ENCODE measurements at regions not wholly inside any gene's neighbourhood (a gene's known extent, or its start where the extent isn't known, plus 50 kb on each side); places are given as distances from the start of the nearest gene placed in this dataset.

DNA sequence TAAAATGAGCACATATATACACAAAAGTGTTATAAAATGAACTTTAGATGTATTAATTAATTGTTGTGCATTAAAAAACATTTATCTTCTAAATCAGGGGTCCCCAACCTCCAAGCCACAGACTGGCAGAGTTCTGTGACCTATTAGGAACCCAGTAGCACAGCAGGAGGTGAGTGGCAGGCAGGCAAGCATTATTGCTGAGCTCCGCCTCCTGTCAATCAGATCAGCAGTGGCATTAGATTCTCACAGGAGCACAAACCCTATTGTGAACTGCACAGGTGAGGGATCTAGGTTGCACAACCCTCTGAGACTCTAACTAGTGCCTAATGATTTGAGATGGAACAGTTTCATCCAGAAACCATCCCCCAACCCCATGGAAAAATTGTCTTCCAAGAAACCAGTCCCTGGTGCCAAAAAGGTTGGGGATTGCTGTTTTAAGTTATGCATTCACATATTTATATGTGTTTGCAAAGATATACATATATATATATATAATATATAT, 583.7 kb downstream of the KCNJ2 start:
- TF ChIP-seq, protein P1, sequence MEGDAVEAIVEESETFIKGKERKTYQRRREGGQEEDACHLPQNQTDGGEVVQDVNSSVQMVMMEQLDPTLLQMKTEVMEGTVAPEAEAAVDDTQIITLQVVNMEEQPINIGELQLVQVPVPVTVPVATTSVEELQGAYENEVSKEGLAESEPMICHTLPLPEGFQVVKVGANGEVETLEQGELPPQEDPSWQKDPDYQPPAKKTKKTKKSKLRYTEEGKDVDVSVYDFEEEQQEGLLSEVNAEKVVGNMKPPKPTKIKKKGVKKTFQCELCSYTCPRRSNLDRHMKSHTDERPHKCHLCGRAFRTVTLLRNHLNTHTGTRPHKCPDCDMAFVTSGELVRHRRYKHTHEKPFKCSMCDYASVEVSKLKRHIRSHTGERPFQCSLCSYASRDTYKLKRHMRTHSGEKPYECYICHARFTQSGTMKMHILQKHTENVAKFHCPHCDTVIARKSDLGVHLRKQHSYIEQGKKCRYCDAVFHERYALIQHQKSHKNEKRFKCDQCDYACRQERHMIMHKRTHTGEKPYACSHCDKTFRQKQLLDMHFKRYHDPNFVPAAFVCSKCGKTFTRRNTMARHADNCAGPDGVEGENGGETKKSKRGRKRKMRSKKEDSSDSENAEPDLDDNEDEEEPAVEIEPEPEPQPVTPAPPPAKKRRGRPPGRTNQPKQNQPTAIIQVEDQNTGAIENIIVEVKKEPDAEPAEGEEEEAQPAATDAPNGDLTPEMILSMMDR (IDR thresholded peaks at IDR 0.05) = no peak
- TF ChIP-seq EP300 (IDR thresholded peaks at IDR 0.05) (no peak), POLR2A (IDR thresholded peaks at IDR 0.05) (no peak)

All from stomach (tissue), 4 donors.